ENCODE measurements at regions not wholly inside any gene's neighbourhood (a gene's known extent, or its start where the extent isn't known, plus 50 kb on each side); places are given as distances from the start of the nearest gene placed in this dataset.

DNA sequence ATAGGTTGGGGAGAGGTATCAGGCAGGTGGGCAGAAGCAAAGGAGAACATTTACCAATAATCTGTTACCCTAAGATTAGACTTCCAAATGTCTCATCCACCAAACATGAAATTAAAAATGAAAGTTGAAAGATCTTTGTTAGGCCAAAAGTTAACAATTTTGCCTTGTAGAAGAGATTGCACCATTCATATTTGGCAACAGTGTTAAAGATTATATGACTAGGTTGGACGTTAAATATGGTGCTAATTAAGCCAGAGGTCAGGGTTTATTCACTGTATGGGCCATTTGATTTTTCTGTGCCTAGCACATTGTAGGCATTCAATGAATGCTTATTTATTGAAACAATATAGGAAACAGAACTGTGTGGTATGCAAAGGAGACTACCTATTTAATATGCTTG is 126.1 kb upstream of the SLC5A12 start:
- intact Hi-C loops (cut with DNase I), result loop anchor here in 1 of 10 donors (10.0 kb wide), 1 partner anchor 93 kb away; no protein-coding TSS in a partner anchor
- 58 to 71% (median 63%) methylated on average over 1 of the region's 1 CpG for WGBS, 4 donors
- H3K36me3 ChIP-seq, result no peaks in the 10 kb centered on the region
- peak in 1 of 4 donors; percentile 26 for ATAC-seq
- TF ChIP-seq POLR2A (IDR thresholded peaks at IDR 0.05), result no peak
- TF ChIP-seq, protein P1, sequence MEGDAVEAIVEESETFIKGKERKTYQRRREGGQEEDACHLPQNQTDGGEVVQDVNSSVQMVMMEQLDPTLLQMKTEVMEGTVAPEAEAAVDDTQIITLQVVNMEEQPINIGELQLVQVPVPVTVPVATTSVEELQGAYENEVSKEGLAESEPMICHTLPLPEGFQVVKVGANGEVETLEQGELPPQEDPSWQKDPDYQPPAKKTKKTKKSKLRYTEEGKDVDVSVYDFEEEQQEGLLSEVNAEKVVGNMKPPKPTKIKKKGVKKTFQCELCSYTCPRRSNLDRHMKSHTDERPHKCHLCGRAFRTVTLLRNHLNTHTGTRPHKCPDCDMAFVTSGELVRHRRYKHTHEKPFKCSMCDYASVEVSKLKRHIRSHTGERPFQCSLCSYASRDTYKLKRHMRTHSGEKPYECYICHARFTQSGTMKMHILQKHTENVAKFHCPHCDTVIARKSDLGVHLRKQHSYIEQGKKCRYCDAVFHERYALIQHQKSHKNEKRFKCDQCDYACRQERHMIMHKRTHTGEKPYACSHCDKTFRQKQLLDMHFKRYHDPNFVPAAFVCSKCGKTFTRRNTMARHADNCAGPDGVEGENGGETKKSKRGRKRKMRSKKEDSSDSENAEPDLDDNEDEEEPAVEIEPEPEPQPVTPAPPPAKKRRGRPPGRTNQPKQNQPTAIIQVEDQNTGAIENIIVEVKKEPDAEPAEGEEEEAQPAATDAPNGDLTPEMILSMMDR (IDR thresholded peaks at IDR 0.05), result no peak
- H3K4me3 ChIP-seq, result no peak overlapping the region
- no peak for DNase-seq
- no peaks in the 10 kb centered on the region for H3K27me3 ChIP-seq
- no peaks in the 10 kb centered on the region for H3K9me3 ChIP-seq
- peaks cover 0 to 19% (median 0%) of the 10 kb centered on the region in 12 donors for H3K4me1 ChIP-seq
- peak overlapping the region in 11 of 12 donors; percentile 11 to 71 (median 55) for H3K27ac ChIP-seq

DNA sequence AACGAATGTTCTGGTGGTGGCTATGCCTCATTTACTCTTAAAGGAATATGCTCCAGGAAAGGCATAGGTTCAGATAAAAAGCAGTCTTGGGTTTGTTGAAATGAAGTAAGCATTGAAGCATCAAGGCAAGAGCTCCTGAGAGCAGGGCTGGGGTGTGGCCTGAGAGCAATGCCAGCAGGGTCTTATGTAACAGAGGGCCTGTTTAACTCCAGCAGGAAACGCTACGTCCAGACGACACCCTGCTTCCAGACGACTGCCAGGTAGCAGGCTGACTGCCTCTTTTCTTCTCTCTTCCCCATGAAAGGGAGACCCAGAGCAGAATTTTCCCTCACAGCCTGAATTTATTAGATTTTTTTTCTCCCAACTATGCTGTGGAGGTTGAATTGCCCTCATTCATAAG is 127.2 kb upstream of the SLC5A12 start:
- Histone ChIP-seq H3K27ac (peak overlapping the region in 8 of 12 donors; percentile 11 to 71 (median 58)), H3K27me3 (no peaks in the 10 kb centered on the region), H3K4me3 (no peak overlapping the region), H3K36me3 (no peaks in the 10 kb centered on the region), H3K4me1 (peaks cover 0 to 15% (median 0%) of the 10 kb centered on the region in 12 donors), H3K9me3 (no peaks in the 10 kb centered on the region)
- no peak for TF ChIP-seq POLR2A (IDR thresholded peaks at IDR 0.05)
- TF ChIP-seq, protein P1 (IDR thresholded peaks at IDR 0.05), result no peak
- intact Hi-C loops (cut with DNase I), result loop anchor here in 1 of 10 donors (10.0 kb wide), 1 partner anchor 94 kb away; no protein-coding TSS in a partner anchor
- ATAC-seq (peak; percentile 56 to 76 (median 64)), DNase-seq (peak in 4 of 5 donors; percentile 15 to 58 (median 38))
- WGBS, 4 donors, result 40 to 50% (median 43%) methylated on average over 5 of the region's 5 CpGs

DNA sequence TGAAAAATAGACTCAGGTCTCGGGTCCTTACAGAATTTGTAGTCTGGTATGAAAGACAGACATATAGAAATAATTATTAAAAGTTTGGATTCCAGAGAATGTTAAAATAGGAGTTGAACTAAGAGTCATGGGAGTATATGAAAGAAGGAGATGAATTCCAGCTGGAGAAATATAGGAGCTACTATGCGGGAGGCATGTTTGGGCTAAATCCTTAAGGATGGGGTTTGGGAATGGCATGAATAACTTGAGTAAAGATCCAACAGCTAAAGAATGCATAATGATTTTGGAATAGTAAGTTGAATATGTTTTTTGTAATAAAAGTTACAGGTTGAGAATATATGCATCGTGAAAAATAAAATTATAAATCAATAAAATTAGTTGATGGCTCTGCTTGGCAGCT is 129.4 kb upstream of the SLC5A12 start:
- Histone ChIP-seq H3K36me3 (no peaks in the 10 kb centered on the region), H3K4me3 (no peak overlapping the region), H3K4me1 (peaks cover 0 to 15% (median 0%) of the 10 kb centered on the region in 12 donors), H3K27me3 (no peaks in the 10 kb centered on the region), H3K27ac (no peak overlapping the region), H3K9me3 (no peaks in the 10 kb centered on the region)
- ATAC-seq (no peak), DNase-seq (no peak)
- WGBS, 4 donors, result 91 to 94% (median 92%) methylated on average over 3 of the region's 3 CpGs
- TF ChIP-seq, protein P1 (IDR thresholded peaks at IDR 0.05), result no peak
- TF ChIP-seq POLR2A (IDR thresholded peaks at IDR 0.05), result no peak
- intact Hi-C loops (cut with DNase I), result no loop called here

DNA sequence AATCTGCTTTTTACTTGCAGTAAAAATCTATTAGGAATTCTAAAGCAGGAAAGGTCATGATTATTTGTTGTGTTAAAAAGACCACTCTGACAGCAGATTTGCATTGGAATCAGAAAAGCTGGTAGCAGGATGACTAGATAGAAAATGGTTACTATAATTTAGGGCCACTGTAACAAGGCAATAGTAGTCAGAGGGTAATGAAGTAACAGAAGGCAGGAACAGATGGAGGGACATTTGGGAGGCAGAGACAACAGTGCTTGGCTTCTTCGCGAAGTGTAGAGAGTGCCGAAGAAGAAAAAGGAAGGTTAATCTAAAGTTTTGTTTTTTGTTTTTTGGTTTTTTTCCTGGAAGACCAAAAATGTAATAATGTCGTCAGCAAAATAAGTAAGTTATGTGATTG is 129.8 kb upstream of the SLC5A12 start:
- DNase-seq (no peak), ATAC-seq (no peak)
- H3K27me3 ChIP-seq, result no peaks in the 10 kb centered on the region
- intact Hi-C loops (cut with DNase I), result no loop called here
- no peak overlapping the region for H3K4me3 ChIP-seq
- 93 to 96% (median 94%) methylated on average over 4 of the region's 4 CpGs for WGBS, 4 donors
- H3K27ac ChIP-seq, result no peak overlapping the region
- H3K9me3 ChIP-seq, result no peaks in the 10 kb centered on the region
- H3K36me3 ChIP-seq, result no peaks in the 10 kb centered on the region
- TF ChIP-seq, protein P1 (IDR thresholded peaks at IDR 0.05), result no peak
- TF ChIP-seq POLR2A (IDR thresholded peaks at IDR 0.05), result no peak
- H3K4me1 ChIP-seq, result peaks cover 0 to 15% (median 0%) of the 10 kb centered on the region in 12 donors

All from heart left ventricle (tissue), 16 donors.